ENCODE measurements at regions not wholly inside any gene's neighbourhood (a gene's known extent, or its start where the extent isn't known, plus 50 kb on each side); places are given as distances from the start of the nearest gene placed in this dataset.

DNA sequence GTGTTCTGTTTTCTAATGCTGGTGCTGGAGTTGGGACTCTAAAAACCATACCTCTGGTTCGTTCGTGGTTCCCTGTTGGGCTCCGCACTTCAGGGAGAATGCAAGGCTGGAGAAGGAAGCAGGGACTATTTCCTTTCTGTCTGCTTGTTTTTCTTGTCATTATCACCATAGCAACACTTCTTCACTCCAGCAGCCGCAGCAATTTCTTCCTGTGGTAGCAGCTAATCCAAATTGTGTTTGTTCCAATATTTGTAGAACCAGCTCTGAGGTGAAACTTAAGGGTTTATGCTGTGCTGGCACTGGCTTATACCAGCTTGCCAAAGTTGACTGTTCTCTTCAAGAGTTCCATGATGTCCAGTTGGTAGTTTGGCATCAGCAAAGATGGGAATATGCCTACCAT lies 301.4 kb upstream of the SYT4 start:
- Mint-ChIP-seq H3K27ac (no peak overlapping the region), H3K9me3 (ENCODE audit: insufficient read depth) (no peaks in the 10 kb centered on the region), H3K27me3 (peaks cover 2% of the 10 kb centered on the region), H3K4me3 (no peak overlapping the region), H3K4me1 (no peaks in the 10 kb centered on the region)
- Histone ChIP-seq H3K9ac (ENCODE audit: low read length) (no peak overlapping the region), H3K4me3 (ENCODE audit: control extremely low read depth in 1 of 5, extremely low read depth in 1 of 5, insufficient read depth in 1 of 5, low read depth in 2 of 5, low read length in 4 of 5) (no peak overlapping the region), H2AFZ (ENCODE audit: insufficient read depth, low read depth, low read length, poor library complexity, severe bottlenecking) (no peak overlapping the region), H3K79me2 (ENCODE audit: control insufficient read depth, insufficient read depth, low read length) (no peaks in the 10 kb centered on the region), H3K27ac (ENCODE audit: low read length in 2 of 2) (no peak overlapping the region), H3K9me3 (ENCODE audit: control extremely low read depth in 1 of 3, control insufficient read depth in 2 of 3, insufficient read depth in 1 of 3, low read length in 2 of 3) (no peaks in the 10 kb centered on the region), H3K36me3 (replicated peaks in 1 of 2; ENCODE audit: control extremely low read depth in 1 of 2, control insufficient read depth in 1 of 2, extremely low read depth in 1 of 2, insufficient read depth in 2 of 2, low read length in 1 of 2) (no peaks in the 10 kb centered on the region), H3K27me3 (replicated peaks in 1 of 4; ENCODE audit: control extremely low read depth in 1 of 4, control insufficient read depth in 3 of 4, insufficient read depth in 4 of 4, low read length in 3 of 4) (no peaks in the 10 kb centered on the region), H3K4me2 (replicated peaks; ENCODE audit: low read depth, low read length, poor library complexity, severe bottlenecking) (no peak overlapping the region), H3K4me1 (ENCODE audit: control insufficient read depth in 2 of 2, insufficient read depth in 2 of 2, low read length in 2 of 2) (no peaks in the 10 kb centered on the region), H4K20me1 (ENCODE audit: control insufficient read depth, insufficient read depth, low read length, poor library complexity, severe bottlenecking) (no peaks in the 10 kb centered on the region)
- POLR2A ChIA-PET = no interaction called here
- intact Hi-C loops (cut with micrococcal nuclease) = no loop called here
- 27% methylated on average over 2 of the region's 4 CpGs for WGBS (ENCODE audit: insufficient coverage)
- no peak for ATAC-seq (ENCODE audit: low read depth)
- no peak for TF ChIP-seq EZH2 (IDR thresholded peaks at IDR 0.05; ENCODE audit: borderline replicate concordance, insufficient read depth, low read depth, low read length, poor library complexity, severe bottlenecking)
- TF ChIP-seq, protein P1, sequence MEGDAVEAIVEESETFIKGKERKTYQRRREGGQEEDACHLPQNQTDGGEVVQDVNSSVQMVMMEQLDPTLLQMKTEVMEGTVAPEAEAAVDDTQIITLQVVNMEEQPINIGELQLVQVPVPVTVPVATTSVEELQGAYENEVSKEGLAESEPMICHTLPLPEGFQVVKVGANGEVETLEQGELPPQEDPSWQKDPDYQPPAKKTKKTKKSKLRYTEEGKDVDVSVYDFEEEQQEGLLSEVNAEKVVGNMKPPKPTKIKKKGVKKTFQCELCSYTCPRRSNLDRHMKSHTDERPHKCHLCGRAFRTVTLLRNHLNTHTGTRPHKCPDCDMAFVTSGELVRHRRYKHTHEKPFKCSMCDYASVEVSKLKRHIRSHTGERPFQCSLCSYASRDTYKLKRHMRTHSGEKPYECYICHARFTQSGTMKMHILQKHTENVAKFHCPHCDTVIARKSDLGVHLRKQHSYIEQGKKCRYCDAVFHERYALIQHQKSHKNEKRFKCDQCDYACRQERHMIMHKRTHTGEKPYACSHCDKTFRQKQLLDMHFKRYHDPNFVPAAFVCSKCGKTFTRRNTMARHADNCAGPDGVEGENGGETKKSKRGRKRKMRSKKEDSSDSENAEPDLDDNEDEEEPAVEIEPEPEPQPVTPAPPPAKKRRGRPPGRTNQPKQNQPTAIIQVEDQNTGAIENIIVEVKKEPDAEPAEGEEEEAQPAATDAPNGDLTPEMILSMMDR (IDR thresholded peaks at IDR 0.05) = no peak
- CTCF ChIA-PET = no interaction called here
- no peak for DNase-seq

DNA sequence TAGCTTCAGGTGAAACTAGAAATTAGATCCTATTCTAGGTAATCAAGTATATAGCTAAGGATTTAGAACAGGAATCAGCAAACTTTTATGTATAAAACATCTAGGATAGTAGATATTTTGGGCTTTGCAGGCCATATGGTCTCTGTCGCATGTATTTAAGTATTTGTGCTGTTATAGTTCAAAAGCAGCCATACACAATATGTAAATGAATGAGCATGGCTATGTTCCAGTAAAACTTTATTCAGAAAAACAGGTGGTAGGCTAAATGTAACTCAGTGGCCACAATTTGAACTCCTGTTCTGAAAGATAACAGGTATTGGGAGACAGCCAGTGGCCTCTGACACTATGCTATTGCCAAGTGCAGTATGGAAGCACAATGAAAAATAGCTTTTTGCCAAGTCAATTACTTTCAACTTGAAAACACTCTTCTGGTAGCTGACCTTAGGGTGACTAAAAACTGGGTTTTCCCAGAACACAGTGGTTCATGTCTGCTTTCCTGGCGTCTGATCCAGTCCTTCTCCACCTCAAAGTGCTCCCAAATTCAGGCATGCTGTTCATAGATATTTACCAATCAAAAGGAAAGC lies 304.7 kb upstream of the SYT4 start:
- Histone ChIP-seq H3K4me1 (ENCODE audit: control insufficient read depth in 2 of 2, insufficient read depth in 2 of 2, low read length in 2 of 2) (no peaks in the 10 kb centered on the region), H2AFZ (ENCODE audit: insufficient read depth, low read depth, low read length, poor library complexity, severe bottlenecking) (no peak overlapping the region), H3K79me2 (ENCODE audit: control insufficient read depth, insufficient read depth, low read length) (no peaks in the 10 kb centered on the region), H4K20me1 (ENCODE audit: control insufficient read depth, insufficient read depth, low read length, poor library complexity, severe bottlenecking) (no peaks in the 10 kb centered on the region), H3K9me3 (ENCODE audit: control extremely low read depth in 1 of 3, control insufficient read depth in 2 of 3, insufficient read depth in 1 of 3, low read length in 2 of 3) (no peaks in the 10 kb centered on the region), H3K9ac (ENCODE audit: low read length) (no peak overlapping the region), H3K36me3 (replicated peaks in 1 of 2; ENCODE audit: control extremely low read depth in 1 of 2, control insufficient read depth in 1 of 2, extremely low read depth in 1 of 2, insufficient read depth in 2 of 2, low read length in 1 of 2) (no peaks in the 10 kb centered on the region), H3K4me2 (replicated peaks; ENCODE audit: low read depth, low read length, poor library complexity, severe bottlenecking) (no peak overlapping the region), H3K4me3 (ENCODE audit: control extremely low read depth in 1 of 5, extremely low read depth in 1 of 5, insufficient read depth in 1 of 5, low read depth in 2 of 5, low read length in 4 of 5) (no peak overlapping the region), H3K27me3 (replicated peaks in 1 of 4; ENCODE audit: control extremely low read depth in 1 of 4, control insufficient read depth in 3 of 4, insufficient read depth in 4 of 4, low read length in 3 of 4) (no peaks in the 10 kb centered on the region), H3K27ac (ENCODE audit: low read length in 2 of 2) (no peak overlapping the region)
- no peak for ATAC-seq (ENCODE audit: low read depth)
- intact Hi-C loops (cut with micrococcal nuclease) = no loop called here
- WGBS (ENCODE audit: insufficient coverage) = 40% methylated on average over 1 of the region's 2 CpGs
- Mint-ChIP-seq H3K4me1 (no peaks in the 10 kb centered on the region), H3K27ac (no peak overlapping the region), H3K9me3 (ENCODE audit: insufficient read depth) (no peaks in the 10 kb centered on the region), H3K27me3 (peaks cover 4% of the 10 kb centered on the region), H3K4me3 (no peak overlapping the region)
- ChIA-PET POLR2A (no interaction called here), CTCF (interaction anchor here (0.6 to 1.3 kb wide), 3 partner anchors 10 to 1803 kb away, joined by 3 to 5 read pairs (median 4); no protein-coding TSS in a partner anchor)
- TF ChIP-seq, protein P1 (IDR thresholded peaks at IDR 0.05) = no peak
- no peak for TF ChIP-seq EZH2 (IDR thresholded peaks at IDR 0.05; ENCODE audit: borderline replicate concordance, insufficient read depth, low read depth, low read length, poor library complexity, severe bottlenecking)
- no peak for DNase-seq

All from B cell (primary cell).